Smooth muscle cell (in vitro differentiated cells): ENCODE measurements at regions not wholly inside any gene's neighbourhood (a gene's known extent, or its start where the extent isn't known, plus 50 kb on each side); places are given as distances from the start of the nearest gene placed in this dataset.

ENCODE experiments used
- DNase-seq: peaks from one replicate; lab custom pipeline; 2025; ENCODE audit not compliant: unreplicated experiment; lab: John Stamatoyannopoulos, UW
- H2AFZ ChIP-seq: fragments of 200-600 bp; sonication (generic); 2 replicates; pipeline ENCODE4 v1.6.0; 2016; ENCODE audit warnings: antibody characterized with exemption, low read depth, mild to moderate bottlenecking
- H3F3A ChIP-seq: fragments of 200-600 bp; sonication (generic); 2 replicates; pipeline ENCODE4 v1.6.0; 2017; ENCODE audit warnings: antibody characterized with exemption, low read depth
- H3K27ac ChIP-seq: fragments of 200-600 bp; sonication (generic); 2 replicates; pipeline ENCODE4 v1.5.1; 2016; ENCODE audit warnings: low read depth, mild to moderate bottlenecking
- H3K27me3 ChIP-seq: fragments of 200-600 bp; sonication (generic); 2 replicates; pipeline ENCODE4 v1.6.1; 2016; ENCODE audit warnings: low read depth, mild to moderate bottlenecking
- H3K36me3 ChIP-seq: fragments of 200-600 bp; sonication (generic); 2 replicates; pipeline ENCODE4 v1.5.1; 2016; ENCODE audit warnings: low read depth
- H3K4me1 ChIP-seq: fragments of 200-600 bp; sonication (generic); 2 replicates; pipeline ENCODE4 v1.5.1; 2016; ENCODE audit warnings: low read depth
- H3K4me2 ChIP-seq: fragments of 200-600 bp; sonication (generic); 2 replicates; pipeline ENCODE4 v1.6.0; 2016; ENCODE audit warnings: mild to moderate bottlenecking
- H3K4me3 ChIP-seq: fragments of 200-600 bp; sonication (generic); 2 replicates; pipeline ENCODE4 v1.5.1; 2016; ENCODE audit warnings: mild to moderate bottlenecking
- H3K79me2 ChIP-seq: fragments of 200-600 bp; sonication (generic); 2 replicates; pipeline ENCODE4 v1.6.0; 2016; ENCODE audit warnings: low read depth, mild to moderate bottlenecking
- H3K9ac ChIP-seq: fragments of 200-600 bp; sonication (generic); 2 replicates; pipeline ENCODE4 v1.6.0; 2016; ENCODE audit warnings: low read depth
- H3K9me3 ChIP-seq: fragments of 200-600 bp; sonication (generic); replicated peaks from 2 replicates; pipeline ENCODE4 v1.5.1; 2016; ENCODE audit warnings: low read depth
- H4K20me1 ChIP-seq: fragments of 200-600 bp; sonication (generic); 2 replicates; pipeline ENCODE4 v1.6.0; 2016; ENCODE audit warnings: low read depth
- WGBS: methylation state at CpG from one replicate; pipeline ENCODE4 v1.1.7; 2016; ENCODE audit warnings: low lambda C conversion rate; 5-methylcytosine and 5-hydroxymethylcytosine counted together
- TF ChIP-seq, protein P1 (sequence below): fragments of 200-600 bp; sonication (generic); IDR thresholded peaks from 2 replicates; pipeline ENCODE4 v1.5.1; 2017; ENCODE audit warnings: borderline replicate concordance, mild to moderate bottlenecking, antibody characterized with exemption; ENCODE audit not compliant: insufficient read depth, poor library complexity, severe bottlenecking

GRCh38 chr2:7458066-7458465, 540.9 kb downstream of the RNF144A start:
- WGBS, result 97% methylated on average over 2 of the region's 2 CpGs
- Histone ChIP-seq H3K9ac (no peak overlapping the region), H3K27me3 (no peaks in the 10 kb centered on the region), H3K79me2 (no peaks in the 10 kb centered on the region), H3K9me3 (no peaks in the 10 kb centered on the region), H3K4me3 (no peak overlapping the region), H3K4me2 (no peak overlapping the region), H3K27ac (no peak overlapping the region), H4K20me1 (no peaks in the 10 kb centered on the region), H3K36me3 (no peaks in the 10 kb centered on the region), H2AFZ (no peak overlapping the region), H3K4me1 (no peaks in the 10 kb centered on the region), H3F3A (no peaks in the 10 kb centered on the region)
- DNase-seq, result no peak
- TF ChIP-seq, protein P1, sequence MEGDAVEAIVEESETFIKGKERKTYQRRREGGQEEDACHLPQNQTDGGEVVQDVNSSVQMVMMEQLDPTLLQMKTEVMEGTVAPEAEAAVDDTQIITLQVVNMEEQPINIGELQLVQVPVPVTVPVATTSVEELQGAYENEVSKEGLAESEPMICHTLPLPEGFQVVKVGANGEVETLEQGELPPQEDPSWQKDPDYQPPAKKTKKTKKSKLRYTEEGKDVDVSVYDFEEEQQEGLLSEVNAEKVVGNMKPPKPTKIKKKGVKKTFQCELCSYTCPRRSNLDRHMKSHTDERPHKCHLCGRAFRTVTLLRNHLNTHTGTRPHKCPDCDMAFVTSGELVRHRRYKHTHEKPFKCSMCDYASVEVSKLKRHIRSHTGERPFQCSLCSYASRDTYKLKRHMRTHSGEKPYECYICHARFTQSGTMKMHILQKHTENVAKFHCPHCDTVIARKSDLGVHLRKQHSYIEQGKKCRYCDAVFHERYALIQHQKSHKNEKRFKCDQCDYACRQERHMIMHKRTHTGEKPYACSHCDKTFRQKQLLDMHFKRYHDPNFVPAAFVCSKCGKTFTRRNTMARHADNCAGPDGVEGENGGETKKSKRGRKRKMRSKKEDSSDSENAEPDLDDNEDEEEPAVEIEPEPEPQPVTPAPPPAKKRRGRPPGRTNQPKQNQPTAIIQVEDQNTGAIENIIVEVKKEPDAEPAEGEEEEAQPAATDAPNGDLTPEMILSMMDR, result no peak

DNA sequence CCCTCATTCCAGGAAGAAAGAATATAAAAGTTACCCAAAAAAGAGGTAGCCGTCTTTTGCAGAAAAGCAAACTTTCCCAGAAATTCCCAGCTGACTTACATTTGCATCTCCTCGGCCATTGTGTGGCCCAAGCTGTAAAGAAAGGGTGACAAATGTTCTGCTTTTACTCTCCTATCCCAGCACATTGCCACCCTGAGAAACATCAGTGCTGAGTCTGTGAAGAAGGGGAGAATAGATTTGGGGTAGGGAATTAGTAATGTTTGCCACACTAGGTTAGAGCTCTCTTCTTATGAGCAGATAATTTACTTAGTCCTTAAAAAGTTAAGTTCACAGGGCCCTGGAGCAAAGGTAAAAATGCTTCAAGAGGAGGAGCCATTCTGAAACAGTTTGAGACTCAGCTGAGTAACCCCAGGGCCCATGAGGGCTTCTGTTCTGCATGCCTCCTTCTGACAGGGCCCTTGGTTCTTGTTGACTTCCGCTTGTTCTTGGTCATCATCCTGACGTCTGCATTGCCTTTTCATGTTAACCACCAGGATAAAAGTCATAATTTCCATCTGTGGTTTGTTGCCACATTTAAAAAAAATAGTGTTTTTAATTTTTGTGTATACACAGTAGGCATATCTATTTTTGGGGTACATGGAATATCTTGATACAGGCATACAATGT, 550.7 kb downstream of the RNF144A start:
- no peak overlapping the region for H3K27ac ChIP-seq
- H3K9me3 ChIP-seq, result no peaks in the 10 kb centered on the region
- TF ChIP-seq, protein P1, result no peak
- no peaks in the 10 kb centered on the region for H4K20me1 ChIP-seq
- H3K36me3 ChIP-seq, result no peaks in the 10 kb centered on the region
- no peak overlapping the region for H2AFZ ChIP-seq
- 91% methylated on average over 4 of the region's 4 CpGs for WGBS
- H3K79me2 ChIP-seq, result no peaks in the 10 kb centered on the region
- H3K4me1 ChIP-seq, result no peaks in the 10 kb centered on the region
- H3K4me2 ChIP-seq, result no peak overlapping the region
- DNase-seq, result no peak
- H3K9ac ChIP-seq, result no peak overlapping the region
- no peak overlapping the region for H3K4me3 ChIP-seq
- no peaks in the 10 kb centered on the region for H3K27me3 ChIP-seq
- H3F3A ChIP-seq, result no peaks in the 10 kb centered on the region

- Histone ChIP-seq H3K27ac (no peak overlapping the region), H3K9me3 (no peaks in the 10 kb centered on the region), H4K20me1 (no peaks in the 10 kb centered on the region), H2AFZ (no peak overlapping the region), H3K27me3 (no peaks in the 10 kb centered on the region), H3K9ac (no peak overlapping the region), H3K79me2 (no peaks in the 10 kb centered on the region), H3K4me2 (no peak overlapping the region), H3K4me1 (no peaks in the 10 kb centered on the region), H3K4me3 (no peak overlapping the region), H3K36me3 (no peaks in the 10 kb centered on the region), H3F3A (no peaks in the 10 kb centered on the region)
- DNase-seq, result no peak
- 92% methylated on average over 3 of the region's 3 CpGs for WGBS
- TF ChIP-seq, protein P1, result no peak
These were observed 551.2 kb downstream of the RNF144A start for GRCh38 chr2:7468448-7468828.

GRCh38 chr2:7468955-7469354, 551.7 kb downstream of the RNF144A start:
- no peaks in the 10 kb centered on the region for H3K27me3 ChIP-seq
- H4K20me1 ChIP-seq, result no peaks in the 10 kb centered on the region
- no peaks in the 10 kb centered on the region for H3K79me2 ChIP-seq
- TF ChIP-seq, protein P1, result no peak
- 84% methylated on average over 1 of the region's 1 CpG for WGBS
- no peak overlapping the region for H3K27ac ChIP-seq
- H3K4me1 ChIP-seq, result no peaks in the 10 kb centered on the region
- no peaks in the 10 kb centered on the region for H3K9me3 ChIP-seq
- H3K9ac ChIP-seq, result no peak overlapping the region
- H3K36me3 ChIP-seq, result no peaks in the 10 kb centered on the region
- DNase-seq, result no peak
- H2AFZ ChIP-seq, result no peak overlapping the region
- no peak overlapping the region for H3K4me2 ChIP-seq
- no peak overlapping the region for H3K4me3 ChIP-seq
- no peaks in the 10 kb centered on the region for H3F3A ChIP-seq
